Loucy (cell line): ENCODE measurements at regions not wholly inside any gene's neighbourhood (a gene's known extent, or its start where the extent isn't known, plus 50 kb on each side); places are given as distances from the start of the nearest gene placed in this dataset.
"Not testable (repeated sequence)": the region's sequence is repeated elsewhere in the genome, so short reads cannot be mapped to it uniquely, and the experiment has no call there.

Source experiments
- H2AFZ ChIP-seq: fragments of 200-600 bp; sonication (generic); 2 replicates; pipeline ENCODE4 v1.6.0; 2016; ENCODE audit warnings: antibody characterized with exemption, mild to moderate bottlenecking, low read length, moderate library complexity
- H3F3A ChIP-seq: fragments of 200-600 bp; 2 replicates; pipeline ENCODE4 v1.6.0; 2016; ENCODE audit warnings: antibody characterized with exemption, low read depth, mild to moderate bottlenecking
- H3K27me3 ChIP-seq: fragments of 200-600 bp; sonication (generic); 2 replicates; pipeline ENCODE4 v1.6.1; 2014; ENCODE audit warnings: low read length, mild to moderate bottlenecking; ENCODE audit not compliant: insufficient read depth, poor library complexity, severe bottlenecking
- H3K36me3 ChIP-seq: fragments of 200-600 bp; sonication (generic); 2 replicates; pipeline ENCODE4 v1.6.1; 2016; ENCODE audit warnings: low read length; ENCODE audit not compliant: insufficient read depth
- H3K4me1 ChIP-seq: fragments of 200-600 bp; sonication (generic); 2 replicates; pipeline ENCODE4 v1.5.1; 2014; ENCODE audit warnings: low read length, mild to moderate bottlenecking; ENCODE audit not compliant: insufficient read depth, poor library complexity, severe bottlenecking
- H3K4me2 ChIP-seq: fragments of 200-600 bp; sonication (generic); 2 replicates; pipeline ENCODE4 v1.6.0; 2014; ENCODE audit warnings: antibody characterized with exemption, low read length, low read depth, mild to moderate bottlenecking; ENCODE audit not compliant: poor library complexity, severe bottlenecking
- H3K4me3 ChIP-seq: fragments of 200-600 bp; sonication (generic); 2 replicates; pipeline ENCODE4 v1.5.1; 2014; ENCODE audit warnings: low read length, mild to moderate bottlenecking, mixed read lengths; ENCODE audit not compliant: poor library complexity, severe bottlenecking
- H3K79me2 ChIP-seq: fragments of 200-600 bp; sonication (generic); 2 replicates; pipeline ENCODE4 v1.6.1; 2014; ENCODE audit warnings: low read length; ENCODE audit not compliant: insufficient read depth
- H3K9ac ChIP-seq: fragments of 200-600 bp; sonication (generic); 2 replicates; pipeline ENCODE4 v1.6.0; 2014; ENCODE audit warnings: mild to moderate bottlenecking, low read depth, low read length, moderate library complexity; ENCODE audit not compliant: poor library complexity, severe bottlenecking
- H3K9me2 ChIP-seq: fragments of 200-600 bp; sonication (generic); replicated peaks from 2 replicates; pipeline ENCODE4 v1.6.1; 2016; ENCODE audit warnings: low read depth, low read length, mixed read lengths
- H3K9me3 ChIP-seq: fragments of 200-600 bp; sonication (generic); 2 replicates; pipeline ENCODE4 v1.6.1; 2014; ENCODE audit warnings: mild to moderate bottlenecking, antibody characterized with exemption, low read length, low read depth; ENCODE audit not compliant: insufficient read depth
- H4K20me1 ChIP-seq: fragments of 200-600 bp; sonication (generic); 2 replicates; pipeline ENCODE4 v1.6.0; 2014; ENCODE audit warnings: antibody characterized with exemption, low read length, mild to moderate bottlenecking; ENCODE audit not compliant: insufficient read depth, poor library complexity, severe bottlenecking
- CTCF ChIP-seq: fragments of 200-600 bp; sonication (generic); conservative IDR thresholded peaks from 2 replicates; pipeline ENCODE4 v1.5.1; 2014; ENCODE audit warnings: mild to moderate bottlenecking, antibody characterized with exemption, low read length
- EZH2phosphoT487 ChIP-seq: fragments of 200-600 bp; IDR thresholded peaks from 2 replicates; pipeline ENCODE4 v1.6.1; 2018; ENCODE audit warnings: antibody characterized with exemption, mild to moderate bottlenecking, moderate library complexity, borderline replicate concordance

- Histone ChIP-seq H3K36me3 (no peaks in the 10 kb centered on the region), H4K20me1 (no peaks in the 10 kb centered on the region), H3K9me3 (peaks cover 7% of the 10 kb centered on the region; the same call in 1 of the 2 replicates), H3F3A (no peaks in the 10 kb centered on the region), H3K4me2 (no peak overlapping the region), H2AFZ (no peak overlapping the region), H3K9me2 (no peaks in the 10 kb centered on the region), H3K27me3 (no peaks in the 10 kb centered on the region), H3K9ac (no peak overlapping the region), H3K4me3 (no peak overlapping the region), H3K79me2 (no peaks in the 10 kb centered on the region), H3K4me1 (no peaks in the 10 kb centered on the region)
- TF ChIP-seq EZH2phosphoT487 (no peak), CTCF (no peak)
These were observed 282.2 kb downstream of the MED10 start for GRCh38 chr5:6096101-6096500.

GRCh38 chr5:6094180-6094579 is 284.2 kb downstream of the MED10 start:
- not testable (repeated sequence) for H3K36me3 ChIP-seq, H3K4me3 ChIP-seq, H3K9ac ChIP-seq, H3F3A ChIP-seq, H3K4me2 ChIP-seq, H3K27me3 ChIP-seq, H3K4me1 ChIP-seq, H4K20me1 ChIP-seq, H2AFZ ChIP-seq, H3K9me3 ChIP-seq, H3K9me2 ChIP-seq, H3K79me2 ChIP-seq

GRCh38 chr5:6090838-6091237 is 287.5 kb downstream of the MED10 start:
- H2AFZ ChIP-seq: no peak overlapping the region
- H3K9me3 ChIP-seq: peaks cover 7% of the 10 kb centered on the region; the same call in 1 of the 2 replicates
- H3K9ac ChIP-seq: no peak overlapping the region
- TF ChIP-seq CTCF (no peak), EZH2phosphoT487 (no peak)
- H3K4me3 ChIP-seq: no peak overlapping the region
- no peak overlapping the region for H3K4me2 ChIP-seq
- no peaks in the 10 kb centered on the region for H3F3A ChIP-seq
- no peaks in the 10 kb centered on the region for H4K20me1 ChIP-seq
- no peaks in the 10 kb centered on the region for H3K9me2 ChIP-seq
- no peaks in the 10 kb centered on the region for H3K27me3 ChIP-seq
- H3K79me2 ChIP-seq: no peaks in the 10 kb centered on the region
- no peaks in the 10 kb centered on the region for H3K4me1 ChIP-seq
- H3K36me3 ChIP-seq: no peaks in the 10 kb centered on the region

GRCh38 chr5:6090079-6090654 is 288.2 kb downstream of the MED10 start:
- no peak for TF ChIP-seq EZH2phosphoT487
- no peak for TF ChIP-seq CTCF
- Histone ChIP-seq H3K79me2 (no peaks in the 10 kb centered on the region), H4K20me1 (no peaks in the 10 kb centered on the region), H3K4me3 (no peak overlapping the region), H3K4me2 (no peak overlapping the region), H3F3A (no peaks in the 10 kb centered on the region), H3K9ac (no peak overlapping the region), H3K9me3 (peaks cover 7% of the 10 kb centered on the region; the same call in 1 of the 2 replicates), H3K4me1 (no peaks in the 10 kb centered on the region), H3K9me2 (no peaks in the 10 kb centered on the region), H2AFZ (no peak overlapping the region), H3K27me3 (no peaks in the 10 kb centered on the region), H3K36me3 (no peaks in the 10 kb centered on the region)
